ENCODE measurements at regions not wholly inside any gene's neighbourhood (a gene's known extent, or its start where the extent isn't known, plus 50 kb on each side); places are given as distances from the start of the nearest gene placed in this dataset.

GRCh38 chr12:30829876-30830275 lies 75.1 kb upstream of the CAPRIN2 start:
- no peak overlapping the region for H3K9ac ChIP-seq
- no peaks in the 10 kb centered on the region for H3K9me3 ChIP-seq
- H3K4me2 ChIP-seq = no peak overlapping the region
- no peaks in the 10 kb centered on the region for H3K4me1 ChIP-seq
- no peak overlapping the region for H3K4me3 ChIP-seq
- TF ChIP-seq Cebpa-rat (IDR thresholded peaks at IDR 0.05) = no peak
- no peaks in the 10 kb centered on the region for H4K20me1 ChIP-seq
- H3K27ac ChIP-seq = no peak overlapping the region
- no peaks in the 10 kb centered on the region for H3K36me3 ChIP-seq
- no peaks in the 10 kb centered on the region for H3K27me3 ChIP-seq

GRCh38 chr12:30828686-30829085 lies 73.9 kb upstream of the CAPRIN2 start:
- TF ChIP-seq Cebpa-rat (IDR thresholded peaks at IDR 0.05) = no peak
- Histone ChIP-seq H3K36me3 (no peaks in the 10 kb centered on the region), H3K27ac (no peak overlapping the region), H3K9ac (no peak overlapping the region), H3K4me2 (no peak overlapping the region), H3K4me3 (no peak overlapping the region), H3K4me1 (peaks cover 3% of the 10 kb centered on the region), H3K27me3 (no peaks in the 10 kb centered on the region), H3K9me3 (no peaks in the 10 kb centered on the region), H4K20me1 (no peaks in the 10 kb centered on the region)

DNA sequence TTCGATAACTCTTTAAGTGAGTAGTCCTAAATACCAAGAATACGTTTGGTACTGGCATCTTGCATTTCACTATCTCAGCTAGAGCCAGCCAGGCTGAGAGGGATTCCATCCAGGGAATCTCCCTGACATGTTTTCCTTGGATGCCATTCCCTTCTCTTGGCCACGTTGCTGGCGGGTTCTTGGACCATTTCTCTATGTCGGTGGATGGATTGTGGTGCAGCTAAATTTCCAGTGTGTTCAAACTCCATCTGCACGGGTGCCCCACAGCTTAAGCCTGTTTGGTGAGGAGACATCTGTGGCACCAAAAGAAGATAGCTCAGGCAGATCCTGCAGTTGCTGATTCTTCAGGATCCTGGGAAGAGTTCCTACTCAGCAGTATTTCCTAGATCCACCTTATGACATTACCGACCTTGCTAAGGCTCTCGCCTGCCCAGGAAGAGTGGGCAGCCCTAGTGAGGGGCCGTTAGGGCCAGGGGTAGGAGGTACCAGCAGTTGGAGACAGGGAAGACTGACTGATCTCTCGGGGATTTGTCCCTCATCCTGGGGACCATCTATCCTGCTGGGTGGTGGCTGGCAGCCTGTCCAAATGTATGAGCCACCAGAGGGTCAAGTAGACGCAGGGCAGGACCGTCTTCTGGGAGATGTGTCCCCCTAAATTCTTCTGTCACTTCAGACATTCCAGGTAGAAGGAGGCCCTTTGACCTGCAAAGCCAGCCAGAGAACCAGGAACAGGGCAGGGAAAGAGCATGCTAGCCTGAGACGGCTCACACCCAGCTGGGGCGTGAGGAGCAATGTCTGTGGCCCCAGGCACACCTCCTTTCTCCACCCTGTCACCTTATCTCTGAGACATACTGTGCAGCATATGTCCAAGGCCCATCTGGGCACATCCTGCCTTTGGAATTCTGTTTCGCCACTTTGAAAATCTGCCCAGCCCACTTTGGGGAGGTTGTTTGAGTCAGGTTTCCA lies 72.6 kb upstream of the CAPRIN2 start:
- no peaks in the 10 kb centered on the region for H4K20me1 ChIP-seq
- no peak for TF ChIP-seq Cebpa-rat (IDR thresholded peaks at IDR 0.05)
- no peak overlapping the region for H3K27ac ChIP-seq

GRCh38 chr12:30826276-30826675 lies 71.5 kb upstream of the CAPRIN2 start:
- no peak overlapping the region for H3K4me2 ChIP-seq
- no peaks in the 10 kb centered on the region for H3K36me3 ChIP-seq
- H3K9me3 ChIP-seq = no peaks in the 10 kb centered on the region
- H3K9ac ChIP-seq = no peak overlapping the region
- H3K4me3 ChIP-seq = no peak overlapping the region
- no peak for TF ChIP-seq Cebpa-rat (IDR thresholded peaks at IDR 0.05)
- H3K27me3 ChIP-seq = no peaks in the 10 kb centered on the region
- no peak overlapping the region for H3K27ac ChIP-seq
- H4K20me1 ChIP-seq = no peaks in the 10 kb centered on the region
- peaks cover 22% of the 10 kb centered on the region for H3K4me1 ChIP-seq

More for the DNA sequence above, 72.6 kb upstream of the CAPRIN2 start:
- no peaks in the 10 kb centered on the region for H3K27me3 ChIP-seq
- no peaks in the 10 kb centered on the region for H3K36me3 ChIP-seq
- H3K9ac ChIP-seq = no peak overlapping the region
- no peaks in the 10 kb centered on the region for H3K9me3 ChIP-seq
- H3K4me2 ChIP-seq = no peak overlapping the region
- H3K4me3 ChIP-seq = no peak overlapping the region
- H3K4me1 ChIP-seq = peaks cover 14% of the 10 kb centered on the region

DNA sequence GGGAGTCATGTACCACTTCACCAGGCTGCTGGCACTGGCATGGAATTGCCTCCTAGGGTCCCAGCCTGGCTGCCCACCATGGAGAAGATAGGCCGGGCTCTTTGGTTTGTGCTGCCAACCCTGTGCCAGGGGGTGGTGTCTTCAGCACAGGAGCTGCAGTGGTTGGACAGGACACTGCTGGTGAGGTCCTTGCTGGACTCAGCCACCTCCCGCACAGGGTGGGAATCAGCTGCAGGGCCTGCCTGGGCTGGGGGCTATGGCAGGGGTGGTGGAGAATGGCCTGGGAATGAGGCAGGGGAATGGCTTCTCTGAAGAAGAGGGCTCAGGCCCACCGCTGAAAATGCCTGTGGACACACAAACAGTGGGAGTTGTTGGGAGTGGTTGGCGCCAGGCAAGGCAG lies 70.6 kb upstream of the CAPRIN2 start:
- no peak overlapping the region for H3K27ac ChIP-seq
- no peak overlapping the region for H3K9ac ChIP-seq
- H3K27me3 ChIP-seq = no peaks in the 10 kb centered on the region
- TF ChIP-seq Cebpa-rat (IDR thresholded peaks at IDR 0.05) = no peak
- H3K4me3 ChIP-seq = no peak overlapping the region
- H3K4me1 ChIP-seq = peaks cover 31% of the 10 kb centered on the region
- no peak overlapping the region for H3K4me2 ChIP-seq
- H3K36me3 ChIP-seq = no peaks in the 10 kb centered on the region
- no peaks in the 10 kb centered on the region for H4K20me1 ChIP-seq
- no peaks in the 10 kb centered on the region for H3K9me3 ChIP-seq

- H3K9me3 ChIP-seq = no peaks in the 10 kb centered on the region
- H3K4me3 ChIP-seq = no peak overlapping the region
- H3K36me3 ChIP-seq = no peaks in the 10 kb centered on the region
- peaks cover 31% of the 10 kb centered on the region for H3K4me1 ChIP-seq
- no peaks in the 10 kb centered on the region for H4K20me1 ChIP-seq
- no peak overlapping the region for H3K4me2 ChIP-seq
- TF ChIP-seq Cebpa-rat (IDR thresholded peaks at IDR 0.05) = no peak
- no peak overlapping the region for H3K27ac ChIP-seq
- no peak overlapping the region for H3K9ac ChIP-seq
- H3K27me3 ChIP-seq = no peaks in the 10 kb centered on the region
Observed at GRCh38 chr12:30824311-30824710, 69.6 kb upstream of the CAPRIN2 start.

DNA sequence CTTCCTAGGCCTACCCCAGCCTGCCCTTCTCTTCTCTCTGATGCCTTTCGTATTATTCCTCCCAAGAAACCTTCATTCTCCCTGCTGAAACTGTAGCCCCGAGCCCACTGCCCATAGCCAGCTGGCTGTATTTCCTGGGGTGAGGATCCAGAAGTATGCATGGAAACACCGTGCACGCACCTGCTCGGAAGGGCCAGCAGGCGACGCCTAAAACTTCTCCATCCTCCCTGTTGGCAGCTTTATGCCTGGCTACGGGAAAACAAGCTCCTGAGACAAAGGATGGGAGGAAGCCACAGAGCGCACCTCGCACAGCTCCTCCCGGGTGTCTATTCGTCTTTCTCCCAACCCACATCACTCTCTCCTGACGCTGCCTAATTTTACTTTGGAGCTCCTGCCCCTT lies 69.0 kb upstream of the CAPRIN2 start:
- no peak for TF ChIP-seq Cebpa-rat (IDR thresholded peaks at IDR 0.05)
- Histone ChIP-seq H3K27ac (peak overlapping the region; percentile 78), H3K9me3 (no peaks in the 10 kb centered on the region), H3K36me3 (no peaks in the 10 kb centered on the region), H3K27me3 (no peaks in the 10 kb centered on the region), H3K4me1 (peaks cover 31% of the 10 kb centered on the region), H3K9ac (peak overlapping the region; percentile 80; the same call in 1 of the 2 replicates), H3K4me3 (peak overlapping the region; percentile 72; the same call in 1 of the 2 replicates), H4K20me1 (no peaks in the 10 kb centered on the region), H3K4me2 (peak overlapping the region; percentile 87)

DNA sequence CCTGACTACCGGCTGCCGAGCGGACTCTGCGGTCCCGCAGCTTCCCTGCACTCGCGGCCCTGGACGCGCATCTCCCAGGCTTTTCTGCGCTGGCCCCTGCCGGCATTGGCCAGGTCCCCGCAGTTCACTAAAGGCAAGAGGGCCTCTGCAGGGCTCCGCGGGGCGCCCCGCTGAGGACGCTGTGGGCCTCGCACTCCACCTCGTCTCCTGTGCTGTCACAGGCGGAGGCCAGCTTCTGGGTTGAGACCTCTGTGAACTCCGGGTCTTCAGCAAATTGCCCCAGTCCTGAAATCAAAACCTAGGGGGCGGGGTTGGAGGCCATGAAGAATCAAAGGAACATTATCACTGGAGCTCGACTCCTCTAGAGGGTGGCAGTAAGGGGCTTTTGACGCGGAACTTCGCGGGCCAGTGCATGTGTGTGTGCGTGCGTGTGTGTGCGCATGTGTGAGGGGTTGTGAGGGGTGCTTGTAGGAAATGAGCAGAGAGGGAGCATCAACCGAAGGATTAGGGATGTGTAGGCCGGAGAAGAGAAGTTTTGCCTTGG lies 68.5 kb upstream of the CAPRIN2 start:
- peak overlapping the region; percentile 80 for H3K9ac ChIP-seq
- peak overlapping the region; percentile 72 for H3K4me3 ChIP-seq

DNA sequence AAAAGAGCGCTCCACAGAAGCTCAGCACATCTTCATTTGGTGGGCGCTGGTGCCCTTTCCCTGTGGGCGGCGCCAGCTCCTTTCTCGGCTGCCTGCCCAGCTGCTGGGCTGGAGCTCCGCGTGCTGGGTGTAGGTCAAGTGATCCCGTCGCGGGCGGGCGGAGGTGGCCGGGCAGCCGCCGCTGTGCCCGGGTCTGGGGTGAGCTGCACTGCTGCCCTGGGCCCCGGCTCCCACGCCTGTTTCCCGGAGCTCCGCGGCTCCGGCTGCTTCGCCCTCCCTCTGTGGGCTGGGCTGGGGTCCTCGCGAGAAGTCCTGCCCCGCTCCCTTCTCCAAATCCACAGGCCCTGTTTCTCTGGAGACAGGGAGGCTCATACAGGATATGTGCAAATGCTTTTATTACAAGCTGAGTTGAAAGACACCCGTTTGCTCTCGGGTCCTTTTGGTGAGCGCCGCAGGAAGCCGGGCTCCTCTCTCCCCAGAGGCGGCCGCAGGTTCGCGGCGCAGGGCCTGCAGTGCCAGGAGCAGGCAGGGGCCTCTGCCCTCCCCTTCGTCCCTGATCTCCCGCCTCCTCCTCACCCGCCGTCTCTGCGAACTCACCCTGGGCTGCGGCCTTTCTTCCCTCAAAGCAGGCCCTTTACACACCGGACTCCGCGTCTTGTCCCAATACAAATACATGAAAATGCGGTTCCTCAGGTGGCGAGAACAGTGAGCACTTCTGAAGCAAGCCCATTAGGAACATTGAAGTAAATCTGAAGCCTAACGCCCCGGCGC lies 67.8 kb upstream of the CAPRIN2 start:
- no peak for TF ChIP-seq Cebpa-rat (IDR thresholded peaks at IDR 0.05)
- H3K4me2 ChIP-seq = peak overlapping the region; percentile 87
- no peaks in the 10 kb centered on the region for H3K27me3 ChIP-seq
- H3K4me3 ChIP-seq = peak overlapping the region; percentile 72
- 0 out of 2 replicates have a peak, but pooled peaks cover 3% of the 10 kb centered on the region for H3K36me3 ChIP-seq
- H3K9me3 ChIP-seq = no peaks in the 10 kb centered on the region
- peaks cover 31% of the 10 kb centered on the region for H3K4me1 ChIP-seq
- H3K27ac ChIP-seq = peak overlapping the region; percentile 78
- no peaks in the 10 kb centered on the region for H4K20me1 ChIP-seq
- peak overlapping the region; percentile 80 for H3K9ac ChIP-seq

More for the DNA sequence above, 68.5 kb upstream of the CAPRIN2 start:
- Histone ChIP-seq H3K27me3 (no peaks in the 10 kb centered on the region), H3K4me2 (peak overlapping the region; percentile 87), H3K9me3 (no peaks in the 10 kb centered on the region), H3K4me1 (peaks cover 31% of the 10 kb centered on the region), H3K27ac (peak overlapping the region; percentile 78), H4K20me1 (no peaks in the 10 kb centered on the region), H3K36me3 (no peaks in the 10 kb centered on the region)
- no peak for TF ChIP-seq Cebpa-rat (IDR thresholded peaks at IDR 0.05)
